ENCODE measurements at regions not wholly inside any gene's neighbourhood (a gene's known extent, or its start where the extent isn't known, plus 50 kb on each side); places are given as distances from the start of the nearest gene placed in this dataset.
"Not testable (repeated sequence)": the region's sequence is repeated elsewhere in the genome, so short reads cannot be mapped to it uniquely, and the experiment has no call there.

DNA sequence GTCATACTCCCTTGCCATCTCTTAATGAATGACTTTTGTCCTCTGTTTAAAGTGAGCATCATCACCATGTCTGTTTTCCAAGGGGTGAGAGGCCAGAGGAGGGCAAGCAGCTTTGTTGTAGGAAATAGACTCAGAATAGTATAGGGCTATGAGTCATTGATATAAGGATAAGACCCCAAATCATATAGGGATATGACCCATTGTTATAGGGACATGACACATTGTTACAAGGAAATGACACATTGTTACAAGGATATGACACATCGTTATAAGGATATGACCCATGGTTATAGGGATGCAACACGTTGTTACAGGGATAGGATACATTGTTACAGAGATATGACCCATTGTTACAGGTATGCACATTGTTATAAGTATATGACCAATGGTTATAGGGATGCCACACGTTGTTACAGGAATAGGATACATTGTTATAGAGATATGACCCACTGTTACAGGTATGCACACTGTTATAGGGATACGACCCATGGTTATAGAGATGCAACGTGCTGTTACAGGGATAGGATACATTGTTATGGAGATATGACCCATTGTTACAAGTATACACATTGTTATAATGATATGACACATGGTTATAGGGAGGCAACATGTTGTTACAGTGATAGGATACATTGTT, 311.1 kb upstream of the ADARB2 start:
- no peak for DNase-seq

- DNase-seq: no peak
These were observed 310.4 kb upstream of the ADARB2 start for GRCh38 chr10:2047679-2048078.

GRCh38 chr10:2043379-2043778, 306.1 kb upstream of the ADARB2 start:
- no peak for DNase-seq

DNA sequence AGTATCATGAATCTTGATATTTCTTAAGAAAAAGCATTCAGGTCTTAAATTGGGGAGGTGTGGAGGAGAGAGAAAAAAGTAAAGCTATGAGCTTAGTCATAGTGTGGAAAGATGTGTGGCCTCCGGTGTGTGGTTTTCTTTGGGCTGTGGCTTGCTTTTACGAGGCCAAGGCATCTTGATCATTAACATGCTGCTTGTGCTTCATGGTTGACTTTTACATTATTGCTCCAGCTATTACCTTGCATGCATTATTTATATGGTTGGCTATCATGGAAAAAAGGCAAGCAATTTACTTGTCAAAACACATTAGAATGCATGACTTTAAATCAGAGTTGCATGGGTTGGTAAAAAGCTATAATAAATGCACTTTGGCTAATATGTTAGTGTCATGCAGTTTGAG, 300.7 kb upstream of the ADARB2 start:
- DNase-seq: no peak

- no peak for DNase-seq
These were observed 299.9 kb upstream of the ADARB2 start for GRCh38 chr10:2037246-2037645.

DNA sequence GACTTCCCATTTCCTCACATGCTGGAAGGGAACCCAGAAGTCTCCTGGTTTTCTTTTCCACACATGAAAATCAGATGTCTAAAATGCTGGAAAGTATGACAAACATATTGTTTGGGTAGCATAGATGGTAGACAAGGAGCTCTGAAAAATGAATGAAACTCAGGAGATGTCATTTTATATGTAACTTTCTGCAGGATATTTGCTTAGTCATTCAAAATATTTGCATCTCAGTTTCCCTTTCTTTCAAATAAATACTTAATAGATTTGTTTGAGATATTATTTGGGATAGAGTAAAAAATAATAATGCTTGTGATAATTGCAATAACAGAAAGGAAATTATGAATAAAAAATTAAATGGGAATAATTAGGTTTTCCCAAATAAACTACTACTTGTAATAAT, 298.9 kb upstream of the ADARB2 start:
- DNase-seq: no peak

DNA sequence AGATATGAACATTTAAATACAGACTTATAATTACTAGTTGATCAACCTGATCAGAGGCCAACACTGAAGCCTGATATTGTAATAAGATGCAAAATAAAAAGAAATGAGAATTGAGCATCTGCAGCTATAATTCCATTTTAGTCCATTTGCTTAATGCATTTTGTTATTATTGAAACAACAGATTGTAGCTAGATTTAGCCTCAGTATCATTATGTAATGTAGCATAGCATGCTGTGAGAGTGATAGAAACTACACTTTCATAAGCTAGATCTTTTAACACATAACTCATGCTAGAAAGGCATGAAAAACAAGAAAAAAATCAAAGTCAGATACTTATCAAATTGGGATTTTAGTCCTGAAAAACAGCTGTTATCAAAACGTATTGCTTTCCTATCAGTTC, 292.7 kb upstream of the ADARB2 start:
- DNase-seq: no peak

GRCh38 chr10:2026936-2027335, 289.6 kb upstream of the ADARB2 start:
- DNase-seq: no peak

DNA sequence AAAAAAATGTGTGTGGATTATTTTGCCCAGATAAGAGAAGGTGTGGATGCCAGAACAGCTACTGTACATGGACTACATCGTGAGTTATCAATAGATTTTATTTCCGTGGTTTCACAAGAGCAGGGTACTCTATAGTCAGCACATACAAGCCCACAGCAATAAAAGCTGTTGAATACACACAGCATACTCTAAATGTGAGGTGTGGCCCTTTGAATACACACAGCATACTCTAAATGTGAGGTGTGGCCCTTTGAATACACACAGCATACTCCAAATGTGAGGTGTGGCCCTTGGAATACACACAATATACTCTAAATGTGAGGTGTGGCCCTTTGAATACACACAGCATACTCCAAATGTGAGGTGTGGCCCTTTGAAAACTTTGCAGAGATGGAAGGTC, 287.4 kb upstream of the ADARB2 start:
- not testable (repeated sequence) for DNase-seq

DNA sequence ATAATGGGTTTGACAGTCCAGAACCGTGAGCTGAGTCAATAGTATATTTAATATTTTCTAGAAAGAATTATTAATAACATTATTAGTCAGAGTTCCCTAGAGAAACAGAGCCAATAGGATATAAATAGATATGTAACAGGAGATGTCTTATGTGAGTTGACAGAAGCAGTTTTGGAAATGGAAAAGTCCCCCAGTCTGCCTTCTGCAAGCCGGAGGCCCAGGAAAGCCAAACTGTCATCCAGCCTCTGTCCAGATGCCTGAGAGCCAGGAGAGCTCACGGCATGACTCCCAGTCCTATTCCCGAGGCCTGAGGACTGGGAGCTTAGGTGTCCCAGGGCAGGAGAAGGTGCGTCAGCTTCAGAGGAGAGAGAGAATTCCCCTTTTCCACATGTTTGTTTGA, 286.4 kb upstream of the ADARB2 start:
- no peak for DNase-seq

DNA sequence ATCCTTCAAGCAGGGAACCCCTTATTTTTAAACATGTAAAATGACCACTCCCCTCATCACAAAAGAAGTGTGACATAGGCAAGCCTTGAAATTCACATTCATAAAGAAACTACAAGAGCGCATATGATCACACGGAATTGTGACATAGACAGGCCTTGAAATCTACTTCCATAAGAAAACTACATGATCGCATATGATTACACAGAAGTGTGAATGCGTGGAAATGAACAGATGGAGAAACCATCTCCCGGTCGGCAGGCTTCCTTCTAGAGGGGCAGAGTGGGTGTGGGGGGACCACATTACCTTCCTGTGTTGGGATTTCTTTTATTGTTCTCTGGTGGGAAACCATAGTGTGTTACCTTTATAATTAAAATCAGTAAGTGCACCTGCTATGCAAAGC, 285.1 kb upstream of the ADARB2 start:
- DNase-seq: no peak

DNA sequence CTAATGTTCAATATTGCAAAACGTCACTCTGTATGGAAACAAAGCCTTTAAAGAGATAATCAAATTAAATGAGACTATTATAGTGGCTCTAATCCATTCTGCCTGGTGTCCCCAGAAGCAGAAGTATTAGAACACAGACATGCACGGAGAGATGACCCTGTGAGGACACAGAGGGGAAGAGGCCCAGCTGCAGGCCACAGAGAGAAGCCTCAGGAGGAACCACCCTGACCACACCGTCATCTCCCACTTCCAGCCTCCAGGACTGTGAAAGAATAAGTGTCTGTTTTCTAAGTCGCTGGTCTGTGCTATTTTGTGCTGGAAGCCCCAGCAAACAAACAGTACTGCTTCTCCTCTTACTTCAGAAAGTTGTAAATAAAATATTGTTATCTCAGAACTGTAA, 283.5 kb upstream of the ADARB2 start:
- DNase-seq: no peak

DNA sequence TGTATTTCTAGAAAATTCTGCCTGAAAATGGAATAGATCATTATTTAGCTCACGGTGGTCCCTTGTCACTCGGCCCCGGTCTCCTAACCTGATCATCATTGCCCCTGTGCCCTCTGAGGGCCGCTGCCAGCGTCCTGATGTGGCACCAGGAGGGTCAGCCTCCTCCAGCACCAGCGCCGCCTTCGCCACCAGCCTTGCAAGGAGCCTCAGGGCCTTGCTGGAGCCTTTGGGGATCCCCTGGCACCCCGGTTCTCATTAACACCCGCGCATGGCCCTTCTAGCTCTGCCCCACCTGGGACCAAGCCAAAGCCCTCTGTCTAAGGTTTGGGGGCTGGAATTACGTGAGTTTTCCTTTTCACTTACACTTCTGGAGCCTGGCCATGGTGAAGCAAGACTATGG, 282.5 kb upstream of the ADARB2 start:
- no peak for DNase-seq

- no peak for DNase-seq
These were observed 282.0 kb upstream of the ADARB2 start for GRCh38 chr10:2019281-2019680.

GRCh38 chr10:2014541-2014940, 277.2 kb upstream of the ADARB2 start:
- DNase-seq: no peak

DNA sequence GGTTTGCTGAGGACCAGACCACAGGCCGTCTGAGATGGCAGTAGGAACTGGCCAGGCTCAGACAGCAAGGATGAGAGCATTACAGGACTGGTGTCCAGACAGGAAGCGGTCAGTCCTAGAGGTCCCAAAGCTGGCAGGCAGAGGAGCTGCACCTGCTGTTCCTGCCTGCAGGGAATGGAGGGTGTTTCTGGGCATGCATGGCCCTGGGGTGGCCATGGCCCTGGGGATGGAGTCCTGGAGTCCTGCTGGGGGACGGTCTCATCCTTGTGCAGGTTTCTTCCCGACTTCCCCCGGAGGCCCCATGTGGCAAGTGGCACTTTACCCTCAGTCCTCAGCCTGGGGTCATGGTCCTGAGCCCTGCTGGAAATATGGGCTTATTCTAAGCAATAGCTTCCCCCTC, 274.9 kb upstream of the ADARB2 start:
- DNase-seq: no peak

DNA sequence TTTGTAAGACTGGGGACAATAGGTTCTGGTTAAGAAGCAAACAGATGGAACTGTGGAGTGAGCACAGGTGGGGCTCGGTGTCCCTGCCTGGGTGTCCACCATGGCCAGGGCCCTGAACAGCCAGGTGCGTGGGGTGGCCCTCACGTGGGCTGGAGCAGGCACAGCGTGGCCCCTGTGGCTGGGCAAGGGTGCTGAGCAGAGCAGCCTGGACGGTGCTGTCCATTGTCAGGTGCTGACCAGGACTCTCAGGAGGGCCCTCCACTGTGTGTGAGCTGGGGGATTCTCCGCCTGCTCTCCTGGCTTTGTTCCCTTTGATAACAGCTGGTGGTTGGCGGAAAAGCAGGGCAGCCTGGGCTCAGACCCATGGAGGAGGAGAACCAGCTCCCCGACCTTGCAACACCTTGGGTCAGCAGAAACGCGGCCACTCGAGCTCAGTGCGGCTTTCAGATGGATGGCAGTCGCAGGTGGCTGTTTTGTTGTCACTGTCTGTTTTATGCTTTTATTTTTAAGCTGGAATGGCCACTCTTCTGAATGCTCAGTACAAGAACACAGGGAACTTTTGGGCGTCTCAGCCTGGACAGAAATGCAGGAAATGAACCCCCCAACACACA, 273.9 kb upstream of the ADARB2 start:
- DNase-seq: no peak

GRCh38 chr10:2005546-2005945, 268.2 kb upstream of the ADARB2 start:
- DNase-seq: no peak

DNA sequence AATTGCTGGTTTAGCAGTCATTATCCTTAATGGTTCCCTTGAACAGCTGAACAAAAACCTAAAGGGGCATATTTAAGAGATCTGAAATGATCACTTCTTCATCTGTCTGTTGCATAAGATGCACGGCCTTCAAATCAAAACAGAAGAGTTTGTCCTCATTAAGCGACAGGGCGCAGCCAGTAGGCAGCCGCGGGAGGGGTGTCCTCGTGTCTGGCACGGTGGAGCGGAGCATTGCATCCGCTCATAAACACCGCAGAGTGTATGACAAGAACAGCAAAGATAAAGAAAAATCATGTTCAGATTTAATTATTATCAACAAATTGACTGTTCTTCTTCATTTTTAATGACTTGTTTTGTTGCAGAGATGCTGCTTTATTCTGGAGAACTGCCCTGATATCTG, 255.6 kb upstream of the ADARB2 start:
- DNase-seq: no peak

- no peak for DNase-seq
These were observed 251.8 kb upstream of the ADARB2 start for GRCh38 chr10:1989090-1989489.

DNA sequence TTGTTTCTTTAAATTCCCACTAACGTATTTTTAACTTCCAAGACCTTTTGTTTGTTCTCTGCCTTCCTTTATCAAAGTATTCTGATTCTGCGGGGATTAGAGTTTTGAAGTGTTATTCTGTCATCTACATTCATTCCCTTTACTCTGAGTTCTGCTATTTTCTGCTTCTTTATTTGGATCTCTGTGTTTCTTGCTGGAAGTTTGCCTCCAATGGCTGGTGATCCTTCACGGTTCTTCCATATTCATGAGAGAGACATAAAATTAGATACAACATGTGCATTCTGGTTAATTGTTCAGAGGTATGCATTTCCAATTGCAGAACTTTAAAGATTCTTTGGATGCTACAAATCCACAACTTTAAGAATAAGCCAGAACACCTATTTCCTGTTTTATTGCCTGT, 244.7 kb upstream of the ADARB2 start:
- DNase-seq: no peak

DNA sequence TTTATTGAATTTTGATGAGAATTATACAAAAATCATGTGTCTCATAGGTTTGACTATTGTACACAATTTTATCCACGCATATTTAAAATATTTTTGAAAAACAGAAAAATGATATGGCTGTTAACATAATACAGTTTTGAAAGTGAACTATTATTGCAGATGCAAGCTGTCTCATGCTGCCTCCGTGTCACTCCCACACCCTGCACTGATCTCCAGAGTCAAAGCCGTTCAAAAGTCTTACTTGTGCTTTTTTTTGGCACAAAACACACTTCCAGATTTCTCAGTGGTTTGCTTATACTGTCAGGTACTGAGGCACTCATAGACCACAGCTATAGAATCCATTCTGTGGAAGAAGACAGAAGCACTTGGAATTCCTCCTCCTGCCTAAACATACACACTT, 243.1 kb upstream of the ADARB2 start:
- DNase-seq: no peak

DNA sequence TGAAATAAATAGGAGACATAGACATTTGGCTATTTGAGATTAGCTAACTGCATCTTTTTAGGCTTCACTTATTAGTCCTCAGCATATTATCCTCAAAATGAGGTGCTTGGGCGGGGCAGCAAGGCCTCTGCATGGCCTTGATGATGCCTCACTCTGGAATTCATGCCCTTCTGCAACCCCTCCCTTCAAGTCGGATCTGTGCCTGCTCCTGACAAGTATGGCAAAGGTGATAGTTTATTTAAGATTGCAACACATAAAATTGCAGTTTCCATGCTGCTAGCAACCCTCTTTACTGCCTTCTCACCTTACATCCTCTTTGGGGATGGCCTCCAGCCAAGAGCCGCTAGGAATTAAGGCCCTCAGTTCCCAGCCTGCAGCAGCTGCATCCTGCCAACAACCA, 241.3 kb upstream of the ADARB2 start:
- DNase-seq: no peak

GRCh38 chr10:1977461-1977860, 240.1 kb upstream of the ADARB2 start:
- no peak for DNase-seq

GRCh38 chr10:1972406-1972805, 235.1 kb upstream of the ADARB2 start:
- DNase-seq: no peak

Data from stimulated activated CD4-positive, alpha-beta T cell treated with anti-CD3 and anti-CD28 coated beads, Interleukin-4, amount 100 ng/mL, for 24 hours (primary cell).